Osteocyte (in vitro differentiated cells): ENCODE measurements at regions not wholly inside any gene's neighbourhood (a gene's known extent, or its start where the extent isn't known, plus 50 kb on each side); places are given as distances from the start of the nearest gene placed in this dataset.

Source experiments
- DNase-seq: peaks from one replicate; pipeline ENCODE4 v3.0.0; 2021; ENCODE audit warnings: mixed read lengths; ENCODE audit not compliant: unreplicated experiment; ENCODE audit errors: extremely low spot score
- H3K27ac Mint-ChIP-seq: one replicate; pipeline ENCODE4 v1.8.0; 2021; ENCODE audit warnings: mild to moderate bottlenecking, mixed read lengths; ENCODE audit not compliant: unreplicated experiment
- H3K27me3 Mint-ChIP-seq: one replicate; pipeline ENCODE4 v1.8.0; 2021; ENCODE audit warnings: mixed read lengths; ENCODE audit not compliant: unreplicated experiment
- H3K36me3 Mint-ChIP-seq: one replicate; pipeline ENCODE4 v1.8.0; 2021; ENCODE audit warnings: mixed read lengths; ENCODE audit not compliant: unreplicated experiment
- H3K4me1 Mint-ChIP-seq: one replicate; pipeline ENCODE4 v1.8.0; 2021; ENCODE audit warnings: mixed read lengths; ENCODE audit not compliant: unreplicated experiment
- H3K4me3 Mint-ChIP-seq: one replicate; pipeline ENCODE4 v1.8.0; 2021; ENCODE audit warnings: mild to moderate bottlenecking, moderate library complexity, mixed read lengths; ENCODE audit not compliant: unreplicated experiment
- H3K9me3 Mint-ChIP-seq: one replicate; pipeline ENCODE4 v1.8.0; 2021; ENCODE audit warnings: mixed read lengths; ENCODE audit not compliant: unreplicated experiment
- CTCF ChIP-seq: fragments of 200-600 bp; sonication (generic); IDR thresholded peaks from 2 replicates; pipeline ENCODE4 v1.5.0; 2021; ENCODE audit warnings: antibody characterized with exemption, mild to moderate bottlenecking, moderate library complexity

GRCh38 chr2:204277226-204277625 lies 268.0 kb upstream of the PARD3B start:
- peaks cover 7% of the 10 kb centered on the region for H3K27me3 Mint-ChIP-seq
- no peaks in the 10 kb centered on the region for H3K9me3 Mint-ChIP-seq
- H3K4me3 Mint-ChIP-seq, result no peak overlapping the region
- H3K27ac Mint-ChIP-seq, result no peak overlapping the region
- no peak for DNase-seq
- no peaks in the 10 kb centered on the region for H3K36me3 Mint-ChIP-seq
- no peak for TF ChIP-seq CTCF
- peaks cover under 1% of the 10 kb centered on the region for H3K4me1 Mint-ChIP-seq

- Mint-ChIP-seq H3K27ac (no peak overlapping the region), H3K4me1 (peaks cover 3% of the 10 kb centered on the region)
These were observed 266.8 kb upstream of the PARD3B start for GRCh38 chr2:204278454-204278853.

GRCh38 chr2:204279819-204280218 lies 265.5 kb upstream of the PARD3B start:
- H3K4me1 Mint-ChIP-seq, result peaks cover 3% of the 10 kb centered on the region
- no peak overlapping the region for H3K4me3 Mint-ChIP-seq
- H3K36me3 Mint-ChIP-seq, result no peaks in the 10 kb centered on the region
- no peak overlapping the region for H3K27ac Mint-ChIP-seq
- H3K27me3 Mint-ChIP-seq, result peaks cover 17% of the 10 kb centered on the region
- no peak for TF ChIP-seq CTCF
- DNase-seq, result no peak
- no peaks in the 10 kb centered on the region for H3K9me3 Mint-ChIP-seq

More at GRCh38 chr2:204278454-204278853, 266.8 kb upstream of the PARD3B start:
- Mint-ChIP-seq H3K36me3 (no peaks in the 10 kb centered on the region), H3K9me3 (no peaks in the 10 kb centered on the region), H3K4me3 (no peak overlapping the region), H3K27me3 (peaks cover 11% of the 10 kb centered on the region)
- no peak for TF ChIP-seq CTCF
- no peak for DNase-seq

- no peak for TF ChIP-seq CTCF
- no peaks in the 10 kb centered on the region for H3K36me3 Mint-ChIP-seq
- no peak for DNase-seq
- peaks cover 17% of the 10 kb centered on the region for H3K27me3 Mint-ChIP-seq
- no peak overlapping the region for H3K4me3 Mint-ChIP-seq
- no peak overlapping the region for H3K27ac Mint-ChIP-seq
- H3K9me3 Mint-ChIP-seq, result no peaks in the 10 kb centered on the region
- H3K4me1 Mint-ChIP-seq, result peaks cover 3% of the 10 kb centered on the region
These were observed 265.0 kb upstream of the PARD3B start for GRCh38 chr2:204280262-204280668.

GRCh38 chr2:204282081-204282480 lies 263.2 kb upstream of the PARD3B start:
- Mint-ChIP-seq H3K27me3 (peaks cover 17% of the 10 kb centered on the region), H3K27ac (no peak overlapping the region), H3K36me3 (no peaks in the 10 kb centered on the region), H3K4me1 (peaks cover 3% of the 10 kb centered on the region), H3K9me3 (peaks cover 1% of the 10 kb centered on the region), H3K4me3 (no peak overlapping the region)
- no peak for DNase-seq
- TF ChIP-seq CTCF, result no peak
